MM.1S (cell line): ENCODE measurements at regions not wholly inside any gene's neighbourhood (a gene's known extent, or its start where the extent isn't known, plus 50 kb on each side); places are given as distances from the start of the nearest gene placed in this dataset.

Experiments
- DNase-seq: peaks from one replicate; pipeline ENCODE4 v3.0.0-alpha.2; 2015
- H2AFZ ChIP-seq: fragments of 300-600 bp; sonication (generic); 2 replicates; pipeline ENCODE4 v1.6.0; 2016; ENCODE audit warnings: antibody characterized with exemption, low read length
- H3F3A ChIP-seq: fragments of 300-600 bp; sonication (generic); 2 replicates; pipeline ENCODE4 v1.6.1; 2016; ENCODE audit warnings: mild to moderate bottlenecking, antibody characterized with exemption, low read length, moderate library complexity, mixed read lengths; ENCODE audit not compliant: insufficient read depth
- H3K27ac ChIP-seq: fragments of 300-600 bp; sonication (generic); 2 replicates; pipeline ENCODE4 v1.5.1; 2016; ENCODE audit warnings: mild to moderate bottlenecking, low read length
- H3K27me3 ChIP-seq: fragments of 300-600 bp; sonication (generic); replicated peaks from 2 replicates; pipeline ENCODE4 v1.6.0; 2016; ENCODE audit warnings: low read length; ENCODE audit not compliant: insufficient read depth
- H3K36me3 ChIP-seq: fragments of 300-600 bp; sonication (generic); replicated peaks from 2 replicates; pipeline ENCODE4 v1.6.1; 2016; ENCODE audit warnings: mild to moderate bottlenecking, low read length, mixed read lengths; ENCODE audit not compliant: insufficient read depth
- H3K4me1 ChIP-seq: fragments of 300-600 bp; sonication (generic); 2 replicates; pipeline ENCODE4 v1.6.1; 2016; ENCODE audit warnings: low read length, mixed read lengths
- H3K4me2 ChIP-seq: fragments of 300-600 bp; sonication (generic); 2 replicates; pipeline ENCODE4 v1.6.0; 2016; ENCODE audit warnings: low read depth, low read length
- H3K4me3 ChIP-seq: fragments of 300-600 bp; sonication (generic); 2 replicates; pipeline ENCODE4 v1.5.1; 2016; ENCODE audit warnings: low read length, mixed read lengths
- H3K79me2 ChIP-seq: fragments of 300-600 bp; sonication (generic); 2 replicates; pipeline ENCODE4 v1.6.1; 2016; ENCODE audit warnings: mixed run types, low read length, mixed read lengths
- H3K9ac ChIP-seq: fragments of 300-600 bp; sonication (generic); 2 replicates; pipeline ENCODE4 v1.6.1; 2016; ENCODE audit warnings: low read length, mixed read lengths
- H3K9me2 ChIP-seq: fragments of 300-600 bp; sonication (generic); replicated peaks from 2 replicates; pipeline ENCODE4 v1.6.1; 2016; ENCODE audit warnings: mild to moderate bottlenecking, low read length, mixed read lengths; ENCODE audit not compliant: insufficient read depth
- H3K9me3 ChIP-seq: fragments of 300-600 bp; sonication (generic); replicated peaks from 2 replicates; pipeline ENCODE4 v1.6.1; 2016; ENCODE audit warnings: mild to moderate bottlenecking, low read length, mixed read lengths; ENCODE audit not compliant: insufficient read depth
- H4K20me1 ChIP-seq: fragments of 300-600 bp; sonication (generic); 2 replicates; pipeline ENCODE4 v1.6.1; 2016; ENCODE audit warnings: mild to moderate bottlenecking, low read length, moderate library complexity, mixed read lengths; ENCODE audit not compliant: insufficient read depth
- EZH2 ChIP-seq: fragments of 300-600 bp; sonication (generic); optimal IDR thresholded peaks from 2 replicates; pipeline ENCODE3; 2017; ENCODE audit warnings: low read depth, mild to moderate bottlenecking, antibody characterized with exemption, low read length, mixed read lengths
- EZH2phosphoT487 ChIP-seq: fragments of 300-600 bp; sonication (generic); IDR thresholded peaks from 2 replicates; pipeline ENCODE4 v1.6.1; 2018; ENCODE audit warnings: antibody characterized with exemption, low read length
- TF ChIP-seq, protein P1 (sequence below): fragments of 300-600 bp; sonication (generic); IDR thresholded peaks from 2 replicates; pipeline ENCODE4 v1.5.1; 2016; ENCODE audit warnings: antibody characterized with exemption, low read length, mixed read lengths

GRCh38 chr11:106491751-106492150 is 414.3 kb downstream of the AASDHPPT start:
- Histone ChIP-seq H3K36me3 (no peaks in the 10 kb centered on the region), H3K27me3 (no peaks in the 10 kb centered on the region), H3K4me2 (no peak overlapping the region), H3K9me2 (no peaks in the 10 kb centered on the region), H3K27ac (no peak overlapping the region), H3K4me3 (no peak overlapping the region), H4K20me1 (no peaks in the 10 kb centered on the region), H3K9me3 (no peaks in the 10 kb centered on the region), H3F3A (no peaks in the 10 kb centered on the region), H2AFZ (no peak overlapping the region), H3K9ac (no peak overlapping the region), H3K4me1 (no peaks in the 10 kb centered on the region), H3K79me2 (no peaks in the 10 kb centered on the region)
- DNase-seq = no peak
- TF ChIP-seq, protein P1, sequence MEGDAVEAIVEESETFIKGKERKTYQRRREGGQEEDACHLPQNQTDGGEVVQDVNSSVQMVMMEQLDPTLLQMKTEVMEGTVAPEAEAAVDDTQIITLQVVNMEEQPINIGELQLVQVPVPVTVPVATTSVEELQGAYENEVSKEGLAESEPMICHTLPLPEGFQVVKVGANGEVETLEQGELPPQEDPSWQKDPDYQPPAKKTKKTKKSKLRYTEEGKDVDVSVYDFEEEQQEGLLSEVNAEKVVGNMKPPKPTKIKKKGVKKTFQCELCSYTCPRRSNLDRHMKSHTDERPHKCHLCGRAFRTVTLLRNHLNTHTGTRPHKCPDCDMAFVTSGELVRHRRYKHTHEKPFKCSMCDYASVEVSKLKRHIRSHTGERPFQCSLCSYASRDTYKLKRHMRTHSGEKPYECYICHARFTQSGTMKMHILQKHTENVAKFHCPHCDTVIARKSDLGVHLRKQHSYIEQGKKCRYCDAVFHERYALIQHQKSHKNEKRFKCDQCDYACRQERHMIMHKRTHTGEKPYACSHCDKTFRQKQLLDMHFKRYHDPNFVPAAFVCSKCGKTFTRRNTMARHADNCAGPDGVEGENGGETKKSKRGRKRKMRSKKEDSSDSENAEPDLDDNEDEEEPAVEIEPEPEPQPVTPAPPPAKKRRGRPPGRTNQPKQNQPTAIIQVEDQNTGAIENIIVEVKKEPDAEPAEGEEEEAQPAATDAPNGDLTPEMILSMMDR = no peak
- TF ChIP-seq EZH2 (no peak), EZH2phosphoT487 (no peak)

DNA sequence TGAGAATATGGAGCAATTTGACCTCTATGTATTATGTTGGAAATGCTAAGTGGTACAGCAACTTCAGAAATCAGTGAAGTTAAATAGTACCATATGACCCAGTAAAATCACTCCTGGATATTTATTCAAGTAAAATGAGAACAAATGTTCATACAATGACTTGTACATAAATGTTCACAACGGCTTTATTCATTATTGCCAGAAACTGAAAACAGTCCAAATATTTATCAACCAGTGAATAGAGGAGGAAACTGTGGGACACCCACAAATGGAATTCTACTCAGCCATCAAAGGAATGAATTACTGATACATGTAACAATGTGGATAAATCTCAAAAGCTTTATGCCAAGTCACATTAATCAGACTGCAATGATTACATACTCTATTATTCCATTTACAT is 416.3 kb downstream of the AASDHPPT start:
- Histone ChIP-seq H3K9me3 (no peaks in the 10 kb centered on the region), H3K4me3 (no peak overlapping the region), H3F3A (no peaks in the 10 kb centered on the region), H4K20me1 (no peaks in the 10 kb centered on the region), H3K4me2 (no peak overlapping the region), H3K27ac (no peak overlapping the region), H3K27me3 (no peaks in the 10 kb centered on the region), H3K79me2 (no peaks in the 10 kb centered on the region), H3K9me2 (no peaks in the 10 kb centered on the region), H3K4me1 (no peaks in the 10 kb centered on the region), H3K36me3 (no peaks in the 10 kb centered on the region), H3K9ac (no peak overlapping the region), H2AFZ (no peak overlapping the region)
- TF ChIP-seq, protein P1 = no peak
- DNase-seq = no peak

DNA sequence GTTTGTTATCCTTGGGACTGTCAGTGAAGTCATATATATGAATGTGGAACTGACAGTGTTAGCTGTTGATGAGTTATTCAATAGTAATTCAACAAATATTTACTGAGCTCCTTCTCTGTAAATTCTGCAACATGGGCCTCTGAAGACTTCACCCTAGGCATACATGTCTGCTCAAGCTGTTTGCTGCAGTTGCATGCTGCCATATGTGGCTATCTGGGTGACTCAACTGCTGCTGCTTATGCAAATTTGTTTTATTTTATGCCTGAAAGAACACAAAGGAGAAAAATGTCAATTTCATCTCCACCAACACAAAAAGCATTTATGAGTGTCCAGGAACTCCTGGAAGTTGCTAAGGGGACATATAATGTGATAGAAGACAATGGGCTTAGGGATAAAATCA is 417.6 kb downstream of the AASDHPPT start:
- H3K4me1 ChIP-seq = no peaks in the 10 kb centered on the region
- no peaks in the 10 kb centered on the region for H3K36me3 ChIP-seq
- H3K9ac ChIP-seq = no peak overlapping the region
- no peak for DNase-seq
- no peaks in the 10 kb centered on the region for H3K27me3 ChIP-seq
- no peak overlapping the region for H2AFZ ChIP-seq
- H4K20me1 ChIP-seq = no peaks in the 10 kb centered on the region
- H3K9me2 ChIP-seq = no peaks in the 10 kb centered on the region
- no peak overlapping the region for H3K27ac ChIP-seq
- no peak for TF ChIP-seq EZH2
- TF ChIP-seq, protein P1 = no peak
- no peak for TF ChIP-seq EZH2phosphoT487
- H3F3A ChIP-seq = no peaks in the 10 kb centered on the region
- H3K79me2 ChIP-seq = no peaks in the 10 kb centered on the region
- H3K9me3 ChIP-seq = no peaks in the 10 kb centered on the region
- H3K4me2 ChIP-seq = no peak overlapping the region
- no peak overlapping the region for H3K4me3 ChIP-seq
